Gastrocnemius medialis (tissue), 4 donors: ENCODE measurements at regions not wholly inside any gene's neighbourhood (a gene's known extent, or its start where the extent isn't known, plus 50 kb on each side); places are given as distances from the start of the nearest gene placed in this dataset.

Experiments used
- POLR2A ChIP-seq, 2 donors: fragments of 450-650 bp; IDR thresholded peaks; one replicate each; pipeline ENCODE4 v1.6.1; 2017; ENCODE audit warnings: antibody characterized with exemption in 2 of 2, mild to moderate bottlenecking in 2 of 2, moderate library complexity in 2 of 2
- TF ChIP-seq, protein P1 (sequence below), 5 experiments: fragments of 450-650 bp in 3 of 5; fragments of 200-600 bp in 2 of 5; sonication (generic) in 2 of 5; IDR thresholded peaks in 4 of 5; conservative IDR thresholded peaks in 1 of 5; 1 replicate in 4 of 5; 2 replicates in 1 of 5; pipeline ENCODE4 v1.5.1; 2016 to 2019; ENCODE audit warnings: antibody characterized with exemption in 5 of 5, mild to moderate bottlenecking in 3 of 5, moderate library complexity in 3 of 5

DNA sequence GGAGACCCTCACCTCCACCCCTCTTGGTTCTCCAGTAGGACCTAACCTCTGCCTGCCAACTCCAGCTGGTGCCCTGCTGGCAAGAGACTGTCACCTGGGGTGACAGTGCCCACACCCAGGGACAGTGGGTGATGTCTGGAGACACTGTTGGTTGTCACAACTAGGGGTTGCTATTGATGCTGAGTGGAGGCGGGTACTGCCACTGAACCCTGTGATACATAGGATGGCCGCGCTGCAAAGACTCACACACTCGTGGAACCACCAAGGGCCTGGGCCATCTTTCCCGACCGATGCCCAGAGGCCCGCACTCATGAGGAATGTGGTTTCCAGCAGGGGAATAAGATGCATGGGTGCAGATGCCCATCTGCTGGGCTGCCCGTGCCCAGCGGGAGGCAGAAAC, 143.2 kb downstream of the SHANK2 start:
- TF ChIP-seq POLR2A (IDR thresholded peaks at IDR 0.05): no peak
- TF ChIP-seq, protein P1, sequence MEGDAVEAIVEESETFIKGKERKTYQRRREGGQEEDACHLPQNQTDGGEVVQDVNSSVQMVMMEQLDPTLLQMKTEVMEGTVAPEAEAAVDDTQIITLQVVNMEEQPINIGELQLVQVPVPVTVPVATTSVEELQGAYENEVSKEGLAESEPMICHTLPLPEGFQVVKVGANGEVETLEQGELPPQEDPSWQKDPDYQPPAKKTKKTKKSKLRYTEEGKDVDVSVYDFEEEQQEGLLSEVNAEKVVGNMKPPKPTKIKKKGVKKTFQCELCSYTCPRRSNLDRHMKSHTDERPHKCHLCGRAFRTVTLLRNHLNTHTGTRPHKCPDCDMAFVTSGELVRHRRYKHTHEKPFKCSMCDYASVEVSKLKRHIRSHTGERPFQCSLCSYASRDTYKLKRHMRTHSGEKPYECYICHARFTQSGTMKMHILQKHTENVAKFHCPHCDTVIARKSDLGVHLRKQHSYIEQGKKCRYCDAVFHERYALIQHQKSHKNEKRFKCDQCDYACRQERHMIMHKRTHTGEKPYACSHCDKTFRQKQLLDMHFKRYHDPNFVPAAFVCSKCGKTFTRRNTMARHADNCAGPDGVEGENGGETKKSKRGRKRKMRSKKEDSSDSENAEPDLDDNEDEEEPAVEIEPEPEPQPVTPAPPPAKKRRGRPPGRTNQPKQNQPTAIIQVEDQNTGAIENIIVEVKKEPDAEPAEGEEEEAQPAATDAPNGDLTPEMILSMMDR (IDR thresholded peaks at IDR 0.05 in 4 of 5, conservative IDR thresholded peaks at IDR 0.05 in 1 of 5): no peak
